AG09319 (cell line): ENCODE measurements at regions not wholly inside any gene's neighbourhood (a gene's known extent, or its start where the extent isn't known, plus 50 kb on each side); places are given as distances from the start of the nearest gene placed in this dataset.

Source experiments
- DNase-seq: peaks from one replicate; pipeline ENCODE4 v3.0.0-alpha.2; 2010; ENCODE audit warnings: low read depth; ENCODE audit errors: extremely low read depth
- CTCF ChIP-seq: IDR thresholded peaks from 2 replicates; pipeline ENCODE4 v1.5.1; 2011; ENCODE audit warnings: low read depth, mild to moderate bottlenecking, inconsistent platforms, low read length, moderate library complexity

GRCh38 chr13:50360637-50361036 is 345.4 kb downstream of the KCNRG start:
- no peak for TF ChIP-seq CTCF
- no peak for DNase-seq

GRCh38 chr13:50361282-50361681 is 346.0 kb downstream of the KCNRG start:
- TF ChIP-seq CTCF = no peak
- DNase-seq = no peak

DNA sequence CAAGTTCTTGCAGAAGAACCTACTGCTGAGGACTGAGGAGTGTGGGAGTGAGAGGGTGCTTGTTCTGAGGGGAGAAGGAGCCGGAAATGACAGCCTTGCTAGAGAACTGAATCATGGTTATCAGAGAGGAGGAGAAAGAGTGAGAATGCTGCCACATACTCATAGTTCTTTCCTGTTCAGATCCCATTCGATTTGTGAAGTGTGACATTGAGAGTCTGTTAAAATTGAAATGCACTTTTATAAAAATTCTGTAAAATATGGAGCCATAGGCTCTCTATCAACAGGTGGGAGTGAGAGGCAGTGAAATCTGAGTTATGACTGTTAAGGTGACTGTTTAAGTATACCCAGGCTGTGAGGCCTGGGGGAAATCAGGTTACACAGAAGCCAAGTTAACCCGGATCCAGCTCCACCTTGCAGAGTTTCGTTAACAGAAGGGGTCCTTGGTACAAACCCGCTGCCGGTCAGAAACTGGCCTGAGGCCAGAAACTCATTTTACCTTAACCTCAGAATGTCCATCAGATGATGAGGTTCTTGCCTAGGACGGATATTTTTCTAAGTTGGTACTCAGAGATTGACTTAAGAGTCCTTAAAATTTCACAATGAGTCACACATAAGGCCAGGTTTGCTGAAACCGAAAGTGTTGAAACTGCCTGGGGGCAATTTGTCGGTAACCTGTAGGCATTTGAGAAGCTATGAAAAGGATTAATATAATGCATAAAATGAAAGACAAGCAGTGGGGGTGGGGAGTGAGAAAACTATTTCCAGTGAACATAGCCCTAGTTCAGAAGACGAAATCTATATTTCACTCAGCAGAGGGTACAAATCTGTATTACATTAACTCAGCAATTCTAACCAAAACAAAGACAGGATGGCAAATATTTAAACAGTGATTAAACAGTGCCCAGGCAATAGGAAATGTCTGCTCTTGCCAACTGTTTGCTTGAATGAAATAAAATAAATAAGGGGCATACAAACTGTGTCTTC is 350.5 kb downstream of the KCNRG start:
- no peak for TF ChIP-seq CTCF
- DNase-seq = no peak

DNA sequence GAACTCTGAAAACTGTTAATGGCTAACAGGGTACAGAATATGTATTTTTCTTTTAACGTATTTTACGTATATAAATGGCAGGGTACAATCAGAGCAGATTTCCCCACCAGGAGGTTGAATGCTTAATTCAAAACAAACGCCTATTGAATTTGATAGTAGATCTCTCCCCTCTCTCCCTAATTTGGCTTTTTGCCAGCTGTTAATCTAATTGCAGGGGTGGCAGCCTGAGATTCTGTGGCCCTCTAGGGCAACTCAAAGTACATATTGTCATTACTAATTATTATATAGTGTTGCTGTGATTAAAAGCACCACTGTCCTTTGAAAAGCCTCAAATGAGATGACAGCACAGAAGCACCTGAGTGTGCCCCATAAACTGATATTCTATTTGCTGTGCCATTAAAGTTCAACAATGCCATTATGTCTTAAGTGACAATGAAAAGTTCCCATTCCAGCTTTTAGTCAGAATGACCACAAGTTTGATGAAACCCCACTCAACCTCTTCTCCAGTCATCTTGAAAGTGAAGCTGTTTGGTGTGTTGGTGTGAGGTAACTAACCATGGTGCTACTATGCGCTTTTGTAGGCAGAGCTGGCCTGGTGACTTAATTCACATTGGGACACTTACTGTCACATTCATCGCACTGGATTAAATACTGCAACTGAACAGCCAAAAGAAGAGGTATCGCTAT is 351.4 kb downstream of the KCNRG start:
- TF ChIP-seq CTCF = no peak
- DNase-seq = no peak

DNA sequence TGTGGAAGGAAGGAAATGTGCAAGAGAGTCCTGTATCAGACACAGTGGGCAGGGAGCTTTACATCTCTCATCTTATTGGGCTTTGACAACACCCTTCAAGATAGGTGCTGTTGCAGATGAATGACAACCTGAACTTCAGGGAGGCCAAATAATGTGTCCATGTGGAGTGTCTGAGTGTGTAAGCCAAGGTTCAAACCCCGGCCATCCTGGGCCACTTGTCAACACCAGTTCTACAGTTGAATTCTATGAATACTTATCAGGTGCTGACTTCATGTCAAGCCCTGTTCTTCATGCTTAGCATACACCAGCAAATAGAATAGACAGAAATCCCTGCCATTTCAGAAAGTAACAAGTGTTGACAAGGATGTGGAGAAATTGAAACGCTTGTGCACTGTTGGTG is 354.4 kb downstream of the KCNRG start:
- no peak for TF ChIP-seq CTCF
- no peak for DNase-seq

DNA sequence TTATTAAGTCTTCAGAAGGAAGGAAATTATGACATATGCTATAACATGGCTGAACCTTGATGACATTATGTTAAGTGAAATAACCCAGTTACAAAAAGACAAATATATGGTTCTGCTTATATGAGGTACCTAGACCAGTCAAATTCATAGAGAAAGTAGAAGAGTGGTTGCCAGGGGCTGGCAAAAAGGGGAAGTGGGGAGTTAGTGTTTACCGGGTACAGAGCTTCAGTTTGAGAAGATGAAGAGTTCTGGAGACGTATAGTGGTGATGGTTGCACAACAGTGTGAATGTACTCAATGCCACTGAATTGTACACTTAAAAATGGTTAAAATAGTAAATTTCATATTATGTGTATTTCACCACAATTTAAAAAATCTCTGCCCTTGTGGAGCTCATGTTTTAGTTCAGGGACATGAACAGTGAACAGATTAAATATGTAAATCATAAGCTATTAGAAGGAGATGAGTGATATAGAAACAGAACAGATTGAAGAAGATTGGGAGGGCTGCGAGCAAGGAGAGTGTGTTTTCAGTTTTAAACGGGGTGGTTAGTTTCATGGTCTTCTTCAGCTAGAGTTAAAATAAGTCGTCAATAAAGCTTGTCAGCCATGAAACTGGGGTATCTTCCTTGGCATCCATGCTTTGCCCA is 355.2 kb downstream of the KCNRG start:
- DNase-seq = no peak
- no peak for TF ChIP-seq CTCF
